ENCODE measurements at regions not wholly inside any gene's neighbourhood (a gene's known extent, or its start where the extent isn't known, plus 50 kb on each side); places are given as distances from the start of the nearest gene placed in this dataset.

GRCh38 chr3:5948084-5948483, 760.6 kb downstream of the EDEM1 start:
- TF ChIP-seq CTCF (conservative IDR thresholded peaks at IDR 0.05; ENCODE audit: low read depth, low read length), result no peak
- DNase-seq (ENCODE audit: low read depth), result no peak
- no peak overlapping the region for H3K4me3 ChIP-seq (ENCODE audit: low read length)

DNA sequence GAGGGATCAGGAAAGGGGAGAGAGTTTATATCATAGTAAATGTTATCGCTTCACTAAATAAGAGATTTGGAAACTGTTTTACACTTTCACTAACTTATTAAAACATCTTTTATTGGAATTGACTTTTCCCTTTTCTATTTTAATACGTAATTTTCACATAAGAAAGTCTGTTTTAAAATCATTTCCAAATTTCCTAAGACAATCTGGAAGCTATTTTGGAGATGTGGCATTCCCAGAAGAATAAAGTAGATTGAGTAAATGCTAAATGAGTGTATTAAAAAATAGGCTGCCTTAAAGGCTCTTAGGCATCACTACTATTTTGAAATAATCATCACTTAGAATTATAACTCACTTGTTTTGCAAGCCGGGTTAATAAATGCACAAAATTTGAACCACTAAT, 763.5 kb downstream of the EDEM1 start:
- no peak overlapping the region for H3K4me3 ChIP-seq (ENCODE audit: low read length)
- no peak for TF ChIP-seq CTCF (conservative IDR thresholded peaks at IDR 0.05; ENCODE audit: low read depth, low read length)
- DNase-seq (ENCODE audit: low read depth), result no peak

- no peak overlapping the region for H3K4me3 ChIP-seq (ENCODE audit: low read length)
- TF ChIP-seq CTCF (conservative IDR thresholded peaks at IDR 0.05; ENCODE audit: low read depth, low read length), result no peak
- no peak for DNase-seq (ENCODE audit: low read depth)
These were observed 785.1 kb downstream of the EDEM1 start for GRCh38 chr3:5972586-5972985.

GRCh38 chr3:5974630-5975322, 787.3 kb downstream of the EDEM1 start:
- H3K4me3 ChIP-seq (ENCODE audit: low read length), result no peak overlapping the region
- no peak for DNase-seq (ENCODE audit: low read depth)
- TF ChIP-seq CTCF (conservative IDR thresholded peaks at IDR 0.05; ENCODE audit: low read depth, low read length), result no peak

DNA sequence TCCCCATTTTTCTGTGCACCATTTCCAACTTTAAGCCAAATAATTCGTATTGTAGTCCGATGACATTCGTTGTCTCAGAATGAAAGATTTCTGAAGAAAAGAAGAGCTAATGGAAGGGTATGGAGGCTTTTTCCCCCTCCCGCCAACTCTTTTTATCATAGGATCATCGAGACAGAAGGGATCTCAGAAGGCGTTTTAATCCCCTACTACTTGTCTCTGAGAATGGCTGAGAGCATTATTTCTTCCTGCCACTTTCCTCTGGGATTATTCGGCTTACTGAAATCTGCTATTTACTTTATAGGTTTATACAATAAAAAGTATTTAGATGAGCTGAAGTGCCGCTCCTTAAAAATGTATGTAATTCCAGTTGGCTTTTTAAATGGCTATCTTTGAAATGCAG, 789.8 kb downstream of the EDEM1 start:
- no peak overlapping the region for H3K4me3 ChIP-seq (ENCODE audit: low read length)
- no peak for TF ChIP-seq CTCF (conservative IDR thresholded peaks at IDR 0.05; ENCODE audit: low read depth, low read length)
- no peak for DNase-seq (ENCODE audit: low read depth)

DNA sequence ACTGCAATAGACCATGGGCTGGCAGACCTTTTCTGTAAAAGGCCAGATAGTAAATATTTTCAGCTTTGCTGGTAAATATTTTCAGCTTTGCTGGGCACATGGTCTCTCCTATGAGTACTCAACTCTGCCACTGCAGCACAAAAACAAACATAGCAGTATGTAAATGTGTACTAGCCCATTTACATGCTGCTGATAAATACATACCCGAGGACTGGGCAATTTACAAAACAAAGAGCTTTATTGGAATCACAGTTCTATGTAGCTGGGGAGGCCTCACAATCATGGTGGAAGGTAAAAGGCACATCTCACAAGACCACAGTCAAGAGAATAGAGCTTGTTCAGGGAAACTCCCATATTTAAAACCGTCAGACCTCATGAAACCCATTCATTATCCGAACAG, 793.0 kb downstream of the EDEM1 start:
- DNase-seq (ENCODE audit: low read depth), result no peak
- TF ChIP-seq CTCF (conservative IDR thresholded peaks at IDR 0.05; ENCODE audit: low read depth, low read length), result no peak
- no peak overlapping the region for H3K4me3 ChIP-seq (ENCODE audit: low read length)

DNA sequence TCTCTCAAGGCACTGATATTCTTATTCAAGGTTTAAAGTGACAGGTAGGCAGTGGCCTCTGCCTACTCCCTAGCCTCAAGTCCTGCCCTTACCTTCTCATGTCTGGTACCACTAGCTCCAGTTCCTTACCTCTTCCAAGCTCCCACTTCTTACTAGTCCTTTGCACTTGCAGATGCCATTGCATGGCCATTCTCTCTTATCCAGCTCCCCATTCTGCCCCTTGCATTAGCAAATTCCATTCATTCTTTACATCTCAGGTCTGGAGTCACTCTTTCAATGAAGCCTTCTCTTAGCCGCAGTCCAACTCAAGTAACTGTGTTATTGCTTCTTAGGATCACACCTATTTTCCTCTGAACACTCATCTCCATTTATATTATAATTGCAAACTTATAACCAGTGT, 807.1 kb downstream of the EDEM1 start:
- TF ChIP-seq CTCF (conservative IDR thresholded peaks at IDR 0.05; ENCODE audit: low read depth, low read length), result no peak
- no peak for DNase-seq (ENCODE audit: low read depth)
- no peak overlapping the region for H3K4me3 ChIP-seq (ENCODE audit: low read length)
